ENCODE measurements at regions not wholly inside any gene's neighbourhood (a gene's known extent, or its start where the extent isn't known, plus 50 kb on each side); places are given as distances from the start of the nearest gene placed in this dataset.

DNA sequence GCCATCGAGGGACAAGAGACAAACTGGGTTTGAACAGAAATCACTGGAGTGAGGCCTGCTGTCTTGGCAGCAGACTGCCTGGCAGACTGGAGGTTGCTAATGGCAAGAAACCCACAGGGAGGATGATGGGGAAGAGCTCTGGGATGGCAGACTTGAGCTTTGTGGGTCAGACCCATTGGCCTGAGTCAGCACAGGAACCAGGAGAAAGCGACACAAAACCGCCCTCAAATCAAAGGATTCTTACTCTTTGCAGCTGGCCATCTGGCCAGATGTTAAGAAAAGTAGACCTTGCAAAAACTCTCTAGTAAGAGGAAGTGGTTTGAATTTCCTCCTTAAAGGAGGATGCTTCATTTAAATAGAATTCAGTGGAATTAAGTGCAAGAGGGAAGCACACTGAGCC lies 195.2 kb upstream of the JUN start:
- TF ChIP-seq SRF (IDR thresholded peaks at IDR 0.05; ENCODE audit: low read depth, low read length) (no peak), YY1 (IDR thresholded peaks at IDR 0.05; ENCODE audit: low read depth, low read length) (no peak), RFX5 (IDR thresholded peaks at IDR 0.05; ENCODE audit: borderline replicate concordance, low read depth, low read length) (no peak), POLR2A (IDR thresholded peaks at IDR 0.05; ENCODE audit: control extremely low read depth in 1 of 2, low read depth in 2 of 2, low read length in 2 of 2) (no peak), TCF12 (IDR thresholded peaks at IDR 0.05; ENCODE audit: low read depth, low read length) (no peak), SIX5 (IDR thresholded peaks at IDR 0.05; ENCODE audit: low read depth, low read length) (no peak), BCL11A (IDR thresholded peaks at IDR 0.05; ENCODE audit: low read depth in 2 of 2, low read length in 2 of 2) (no peak), KDM1A (IDR thresholded peaks at IDR 0.05; ENCODE audit: borderline replicate concordance, low read length) (no peak), CREB1 (IDR thresholded peaks at IDR 0.05) (no peak), NRF1 (IDR thresholded peaks at IDR 0.05; ENCODE audit: low read depth, low read length) (no peak)
- TF ChIP-seq, protein P1, sequence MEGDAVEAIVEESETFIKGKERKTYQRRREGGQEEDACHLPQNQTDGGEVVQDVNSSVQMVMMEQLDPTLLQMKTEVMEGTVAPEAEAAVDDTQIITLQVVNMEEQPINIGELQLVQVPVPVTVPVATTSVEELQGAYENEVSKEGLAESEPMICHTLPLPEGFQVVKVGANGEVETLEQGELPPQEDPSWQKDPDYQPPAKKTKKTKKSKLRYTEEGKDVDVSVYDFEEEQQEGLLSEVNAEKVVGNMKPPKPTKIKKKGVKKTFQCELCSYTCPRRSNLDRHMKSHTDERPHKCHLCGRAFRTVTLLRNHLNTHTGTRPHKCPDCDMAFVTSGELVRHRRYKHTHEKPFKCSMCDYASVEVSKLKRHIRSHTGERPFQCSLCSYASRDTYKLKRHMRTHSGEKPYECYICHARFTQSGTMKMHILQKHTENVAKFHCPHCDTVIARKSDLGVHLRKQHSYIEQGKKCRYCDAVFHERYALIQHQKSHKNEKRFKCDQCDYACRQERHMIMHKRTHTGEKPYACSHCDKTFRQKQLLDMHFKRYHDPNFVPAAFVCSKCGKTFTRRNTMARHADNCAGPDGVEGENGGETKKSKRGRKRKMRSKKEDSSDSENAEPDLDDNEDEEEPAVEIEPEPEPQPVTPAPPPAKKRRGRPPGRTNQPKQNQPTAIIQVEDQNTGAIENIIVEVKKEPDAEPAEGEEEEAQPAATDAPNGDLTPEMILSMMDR (IDR thresholded peaks at IDR 0.05; ENCODE audit: control extremely low read depth in 1 of 3, insufficient read depth in 1 of 3, low read depth in 1 of 3, low read length in 3 of 3): no peak

Measured in H1 (cell line).